CD4-positive, alpha-beta T cell (primary cell): ENCODE measurements at regions not wholly inside any gene's neighbourhood (a gene's known extent, or its start where the extent isn't known, plus 50 kb on each side); places are given as distances from the start of the nearest gene placed in this dataset.

ENCODE experiments used
- ATAC-seq: fragments of 200-7000 bp; cut with Tn5 transposase; one replicate; pipeline ENCODE4 v1.10.0; 2022; ENCODE audit warnings: mild to moderate bottlenecking; ENCODE audit not compliant: poor library complexity
- CTCF ChIA-PET: fragments of 350-600 bp; sonication (Branson Sonifier 250); formaldehyde crosslinking; loops from one replicate; lab custom pipeline; 2021; ENCODE audit warnings: antibody characterized with exemption, inconsistent platforms; lab: Charles Lee
- POLR2A ChIA-PET: fragments of 350-600 bp; sonication (Branson Sonifier 250); formaldehyde crosslinking; loops from one replicate; lab custom pipeline; 2021; ENCODE audit warnings: antibody characterized with exemption, inconsistent platforms; lab: Charles Lee
- DNase-seq, 14 experiments: peaks; one replicate each; pipeline ENCODE4 v3.0.0-alpha.2; 2013 to 2020; ENCODE audit warnings: mixed read lengths in 2 of 14
- H3K27ac ChIP-seq, 2 donors: one replicate each; pipeline versions ENCODE4 v1.5.1 to v1.7.0; 2013; ENCODE audit warnings: low read length in 2 of 2, low read depth in 1 of 2, mild to moderate bottlenecking in 1 of 2
- H3K27me3 ChIP-seq, 2 experiments: 1 replicate in 1 of 2; 2 replicates in 1 of 2; pipeline versions ENCODE4 v1.6.1 to v1.7.0; 2013; ENCODE audit warnings: low read length in 2 of 2, control low read depth in 1 of 2, mild to moderate bottlenecking in 1 of 2, moderate library complexity in 1 of 2; ENCODE audit not compliant: insufficient read depth in 2 of 2, control insufficient read depth in 1 of 2
- H3K36me3 ChIP-seq: one replicate; pipeline ENCODE4 v1.6.1; 2013; ENCODE audit warnings: low read length, control low read depth; ENCODE audit not compliant: insufficient read depth
- H3K4me1 ChIP-seq: one replicate; pipeline ENCODE4 v1.6.1; 2013; ENCODE audit warnings: low read length, control low read depth; ENCODE audit not compliant: insufficient read depth
- H3K4me3 ChIP-seq: one replicate; pipeline ENCODE4 v1.5.1; 2013; ENCODE audit warnings: mild to moderate bottlenecking, low read length, moderate library complexity
- H3K9me3 ChIP-seq, 2 experiments: 1 replicate in 1 of 2; 2 replicates in 1 of 2; pipeline versions ENCODE4 v1.6.1 to v1.7.0; 2013; ENCODE audit warnings: low read length in 2 of 2, mild to moderate bottlenecking in 2 of 2, control low read depth in 1 of 2, moderate library complexity in 1 of 2; ENCODE audit not compliant: control insufficient read depth in 1 of 2, insufficient read depth in 1 of 2
- H3K27ac Mint-ChIP-seq: one replicate; pipeline ENCODE4 v1.8.0; 2020; ENCODE audit warnings: mixed read lengths
- H3K27me3 Mint-ChIP-seq: one replicate; pipeline ENCODE4 v1.8.0; 2021; ENCODE audit warnings: mixed read lengths
- H3K36me3 Mint-ChIP-seq: one replicate; pipeline ENCODE4 v1.8.0; 2021; ENCODE audit warnings: low read depth, mixed read lengths
- H3K4me1 Mint-ChIP-seq: one replicate; pipeline ENCODE4 v1.8.0; 2021; ENCODE audit warnings: low read depth, mixed read lengths
- H3K4me3 Mint-ChIP-seq: one replicate; pipeline ENCODE4 v1.8.0; 2020; ENCODE audit warnings: mild to moderate bottlenecking, mixed read lengths
- H3K9me3 Mint-ChIP-seq: one replicate; pipeline ENCODE4 v1.8.0; 2020; ENCODE audit warnings: mixed read lengths
- CTCF ChIP-seq: fragments of 200-600 bp; IDR thresholded peaks from one replicate; pipeline ENCODE4 v1.8.0; 2022; ENCODE audit warnings: antibody characterized with exemption, mild to moderate bottlenecking
- intact Hi-C, 2 experiments: fragments of 100-400 bp; cut with DNase I in 1 of 2; cut with micrococcal nuclease in 1 of 2; formaldehyde crosslinking; loops; one replicate each; pipeline versions ENCODE4 v1.15.1 to v1.9.0; 2023 to 2025; cut with DNase I, micrococcal nuclease

GRCh38 chr2:212732860-212733259 is 194.3 kb upstream of the ERBB4 start:
- CTCF ChIA-PET: no interaction called here
- POLR2A ChIA-PET: no interaction called here
- Mint-ChIP-seq H3K9me3 (no peaks in the 10 kb centered on the region), H3K27me3 (no peaks in the 10 kb centered on the region), H3K4me1 (peaks cover 6% of the 10 kb centered on the region), H3K4me3 (no peak overlapping the region), H3K27ac (no peak overlapping the region), H3K36me3 (no peaks in the 10 kb centered on the region)
- no peak overlapping the region for H3K4me3 ChIP-seq
- DNase-seq (no peak), ATAC-seq (no peak)
- no peaks in the 10 kb centered on the region for H3K9me3 ChIP-seq
- no peaks in the 10 kb centered on the region for H3K4me1 ChIP-seq
- H3K27ac ChIP-seq: no peak overlapping the region
- intact Hi-C loops: no loop called here
- H3K27me3 ChIP-seq: no peaks in the 10 kb centered on the region
- TF ChIP-seq CTCF: no peak
- no peaks in the 10 kb centered on the region for H3K36me3 ChIP-seq

GRCh38 chr2:212730994-212731393 is 192.4 kb upstream of the ERBB4 start:
- intact Hi-C loops: no loop called here
- POLR2A ChIA-PET: no interaction called here
- CTCF ChIA-PET: interaction anchor here (1.0 kb wide), 1 partner anchor 9 kb away, joined by 3 read pairs; no protein-coding TSS in a partner anchor

DNA sequence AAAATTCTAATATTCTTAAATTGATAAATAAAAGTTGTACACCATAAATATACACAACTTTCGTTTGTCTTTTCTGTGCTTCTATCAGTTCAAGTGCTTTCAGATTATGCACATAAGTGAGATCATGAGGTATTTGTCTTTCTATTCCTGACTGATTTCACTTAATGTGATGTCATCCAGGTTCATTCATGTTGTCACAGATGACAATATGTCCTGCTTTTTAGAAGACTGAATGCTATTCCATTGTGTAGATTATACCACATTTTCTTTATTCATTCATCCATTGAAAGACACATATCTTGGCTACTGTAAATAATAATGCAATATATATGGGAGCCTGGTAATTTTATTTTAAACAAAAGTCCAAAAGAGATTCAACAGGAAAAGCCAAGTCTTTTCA is 190.1 kb upstream of the ERBB4 start:
- Mint-ChIP-seq H3K27ac (no peak overlapping the region), H3K36me3 (no peaks in the 10 kb centered on the region), H3K27me3 (no peaks in the 10 kb centered on the region), H3K9me3 (no peaks in the 10 kb centered on the region), H3K4me3 (no peak overlapping the region), H3K4me1 (peaks cover 14% of the 10 kb centered on the region)
- Histone ChIP-seq H3K9me3 (no peaks in the 10 kb centered on the region), H3K4me1 (no peaks in the 10 kb centered on the region), H3K4me3 (no peak overlapping the region), H3K36me3 (no peaks in the 10 kb centered on the region), H3K27ac (no peak overlapping the region), H3K27me3 (no peaks in the 10 kb centered on the region)
- intact Hi-C loops: no loop called here
- ATAC-seq: no peak
- ChIA-PET POLR2A (no interaction called here), CTCF (no interaction called here)
- no peak for TF ChIP-seq CTCF
- no peak for DNase-seq

More at GRCh38 chr2:212730994-212731393, 192.4 kb upstream of the ERBB4 start:
- Histone ChIP-seq H3K4me1 (no peaks in the 10 kb centered on the region), H3K27ac (no peak overlapping the region), H3K27me3 (no peaks in the 10 kb centered on the region), H3K4me3 (no peak overlapping the region), H3K36me3 (no peaks in the 10 kb centered on the region), H3K9me3 (no peaks in the 10 kb centered on the region)
- Mint-ChIP-seq H3K27me3 (no peaks in the 10 kb centered on the region), H3K4me1 (peaks cover 6% of the 10 kb centered on the region), H3K36me3 (no peaks in the 10 kb centered on the region), H3K4me3 (no peak overlapping the region), H3K27ac (no peak overlapping the region), H3K9me3 (no peaks in the 10 kb centered on the region)
- ATAC-seq (no peak), DNase-seq (no peak)
- no peak for TF ChIP-seq CTCF
